ENCODE measurements at regions not wholly inside any gene's neighbourhood (a gene's known extent, or its start where the extent isn't known, plus 50 kb on each side); places are given as distances from the start of the nearest gene placed in this dataset.

DNA sequence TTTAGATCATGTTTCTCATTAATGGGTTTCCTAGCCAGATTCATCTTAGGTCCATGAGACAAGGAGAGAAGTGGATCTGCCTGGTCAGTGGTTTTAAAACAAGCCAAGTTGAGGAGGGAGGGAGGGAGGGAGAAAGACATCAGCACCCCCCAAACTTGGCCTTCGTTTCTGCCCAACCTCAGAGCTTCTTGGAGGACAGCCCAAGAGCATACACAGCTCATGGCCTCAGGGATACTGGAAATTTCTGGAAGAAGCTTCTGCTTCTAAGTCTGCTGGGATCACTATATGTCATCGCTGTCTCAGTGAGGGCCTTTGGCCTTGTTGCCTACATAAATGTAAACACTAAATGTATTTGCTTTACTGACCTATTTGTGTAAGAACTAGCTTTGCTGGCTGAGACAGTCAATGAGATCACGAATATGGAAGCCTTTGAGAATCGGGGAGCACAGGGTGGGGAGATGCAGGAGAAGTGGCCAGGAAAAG lies 375.1 kb downstream of the BUD13 start:
- H2BK15ac ChIP-seq (ENCODE audit: low read length): no peak overlapping the region
- H2BK5ac ChIP-seq (ENCODE audit: low read length): no peak overlapping the region
- no peak overlapping the region for H3K14ac ChIP-seq (ENCODE audit: low read length)
- H3K36me3 ChIP-seq (replicated peaks in 1 of 2; ENCODE audit: control insufficient read depth in 2 of 2, insufficient read depth in 2 of 2, low read length in 2 of 2): no peaks in the 10 kb centered on the region
- no peak overlapping the region for H4K8ac ChIP-seq (ENCODE audit: low read depth, low read length)
- H3K4me2 ChIP-seq (ENCODE audit: insufficient read depth, low read length, poor library complexity, severe bottlenecking): no peak overlapping the region
- no CpG with 5 or more reads among the region's 4 CpGs for WGBS, 2 donors (ENCODE audit: extremely low coverage in 2 of 2, insufficient read length in 2 of 2, insufficient replicate concordance in 1 of 2)
- H2BK12ac ChIP-seq (ENCODE audit: low read length): no peak overlapping the region
- no peak overlapping the region for H3K23ac ChIP-seq (ENCODE audit: low read depth, low read length, poor library complexity)
- H2AK5ac ChIP-seq (ENCODE audit: low read depth, low read length): no peak overlapping the region
- no peak overlapping the region for H4K91ac ChIP-seq (ENCODE audit: low read depth, low read length, poor library complexity)
- DNase-seq (ENCODE audit: low spot score): no peak
- no peak overlapping the region for H2AFZ ChIP-seq (ENCODE audit: low read length)
- H3K4me3 ChIP-seq (ENCODE audit: low read length in 2 of 2): no peak overlapping the region
- H3K9me3 ChIP-seq (replicated peaks in 1 of 2; ENCODE audit: control insufficient read depth in 2 of 2, insufficient read depth in 1 of 2, low read depth in 1 of 2, low read length in 2 of 2): no peaks in the 10 kb centered on the region
- no peak overlapping the region for H3K18ac ChIP-seq (ENCODE audit: low read length)
- no peaks in the 10 kb centered on the region for H3K4me1 ChIP-seq (ENCODE audit: control insufficient read depth in 2 of 2, insufficient read depth in 1 of 2, low read depth in 1 of 2, low read length in 2 of 2)
- no peaks in the 10 kb centered on the region for H3K27me3 ChIP-seq (ENCODE audit: control insufficient read depth in 3 of 3, insufficient read depth in 3 of 3, low read depth in 1 of 3, low read length in 3 of 3)
- no peaks in the 10 kb centered on the region for H3K79me1 ChIP-seq (ENCODE audit: low read depth, low read length)
- no peak overlapping the region for H2BK120ac ChIP-seq (ENCODE audit: low read depth, low read length)
- H3K27ac ChIP-seq (replicated peaks; ENCODE audit: low read length): no peak overlapping the region
- H3K4ac ChIP-seq (ENCODE audit: low read length): no peak overlapping the region
- no peak overlapping the region for H3K9ac ChIP-seq (ENCODE audit: low read depth, low read length, poor library complexity)

DNA sequence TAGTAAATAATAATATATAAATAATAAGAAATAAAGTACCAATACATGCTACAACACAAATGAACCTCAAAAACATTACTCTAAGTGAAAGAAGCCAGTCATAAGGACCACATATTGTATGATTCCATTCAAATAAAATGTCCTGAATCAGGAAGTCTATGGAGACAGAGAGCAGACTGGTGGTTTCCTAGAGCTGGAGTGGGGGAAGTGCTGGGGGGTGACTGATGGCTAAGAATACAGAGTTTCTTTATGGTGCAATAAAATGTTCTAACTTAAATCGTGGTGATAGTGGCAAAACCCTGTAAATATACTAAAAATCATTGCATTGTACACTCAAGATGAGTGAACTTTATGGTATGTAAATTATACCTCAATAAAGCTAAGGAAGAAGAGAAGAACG lies 376.5 kb downstream of the BUD13 start:
- Histone ChIP-seq H3K4ac (ENCODE audit: low read length) (no peak overlapping the region), H3K27me3 (ENCODE audit: control insufficient read depth in 3 of 3, insufficient read depth in 3 of 3, low read depth in 1 of 3, low read length in 3 of 3) (no peaks in the 10 kb centered on the region), H3K36me3 (replicated peaks in 1 of 2; ENCODE audit: control insufficient read depth in 2 of 2, insufficient read depth in 2 of 2, low read length in 2 of 2) (no peaks in the 10 kb centered on the region), H2BK5ac (ENCODE audit: low read length) (no peak overlapping the region), H2BK12ac (ENCODE audit: low read length) (no peak overlapping the region), H4K91ac (ENCODE audit: low read depth, low read length, poor library complexity) (no peak overlapping the region), H4K8ac (ENCODE audit: low read depth, low read length) (no peak overlapping the region), H3K4me3 (ENCODE audit: low read length in 2 of 2) (no peak overlapping the region), H3K4me2 (ENCODE audit: insufficient read depth, low read length, poor library complexity, severe bottlenecking) (no peak overlapping the region), H3K23ac (ENCODE audit: low read depth, low read length, poor library complexity) (no peak overlapping the region), H3K79me1 (ENCODE audit: low read depth, low read length) (no peaks in the 10 kb centered on the region), H3K27ac (replicated peaks; ENCODE audit: low read length) (no peak overlapping the region), H2BK15ac (ENCODE audit: low read length) (no peak overlapping the region), H3K9ac (ENCODE audit: low read depth, low read length, poor library complexity) (no peak overlapping the region), H3K9me3 (replicated peaks in 1 of 2; ENCODE audit: control insufficient read depth in 2 of 2, insufficient read depth in 1 of 2, low read depth in 1 of 2, low read length in 2 of 2) (no peaks in the 10 kb centered on the region), H2BK120ac (ENCODE audit: low read depth, low read length) (no peak overlapping the region), H3K4me1 (ENCODE audit: control insufficient read depth in 2 of 2, insufficient read depth in 1 of 2, low read depth in 1 of 2, low read length in 2 of 2) (no peaks in the 10 kb centered on the region), H3K14ac (ENCODE audit: low read length) (no peak overlapping the region), H2AK5ac (ENCODE audit: low read depth, low read length) (no peak overlapping the region), H3K18ac (ENCODE audit: low read length) (no peak overlapping the region), H2AFZ (ENCODE audit: low read length) (no peak overlapping the region)
- DNase-seq (ENCODE audit: low spot score): no peak
- WGBS, 2 donors (ENCODE audit: extremely low coverage in 2 of 2, insufficient read length in 2 of 2, insufficient replicate concordance in 1 of 2): no CpG with 5 or more reads among the region's 2 CpGs

DNA sequence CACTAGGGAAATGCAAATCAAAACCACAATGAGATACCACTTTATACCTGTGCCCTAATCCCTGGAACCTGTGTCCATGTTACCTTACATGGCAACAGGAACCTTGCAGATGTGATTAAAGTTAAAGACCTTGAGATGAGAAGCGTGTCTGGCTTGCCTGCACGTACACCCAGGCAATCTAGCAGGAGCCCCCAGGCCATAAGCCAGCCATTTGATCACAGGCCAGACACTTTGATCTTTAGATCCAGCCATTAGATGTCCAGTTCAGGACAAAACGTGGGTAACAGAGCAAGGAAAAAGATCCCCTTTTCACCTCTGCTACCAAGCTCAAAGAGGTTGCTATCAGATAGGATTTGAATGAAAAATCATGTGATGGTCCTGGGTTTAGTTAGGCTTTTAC lies 378.8 kb downstream of the BUD13 start:
- Histone ChIP-seq H3K18ac (ENCODE audit: low read length) (no peak overlapping the region), H3K9me3 (replicated peaks in 1 of 2; ENCODE audit: control insufficient read depth in 2 of 2, insufficient read depth in 1 of 2, low read depth in 1 of 2, low read length in 2 of 2) (no peaks in the 10 kb centered on the region), H4K8ac (ENCODE audit: low read depth, low read length) (no peak overlapping the region), H3K9ac (ENCODE audit: low read depth, low read length, poor library complexity) (no peak overlapping the region), H4K91ac (ENCODE audit: low read depth, low read length, poor library complexity) (no peak overlapping the region), H3K27me3 (ENCODE audit: control insufficient read depth in 3 of 3, insufficient read depth in 3 of 3, low read depth in 1 of 3, low read length in 3 of 3) (no peaks in the 10 kb centered on the region), H3K14ac (ENCODE audit: low read length) (no peak overlapping the region), H3K4me2 (ENCODE audit: insufficient read depth, low read length, poor library complexity, severe bottlenecking) (no peak overlapping the region), H2AFZ (ENCODE audit: low read length) (no peak overlapping the region), H2BK15ac (ENCODE audit: low read length) (no peak overlapping the region), H3K23ac (ENCODE audit: low read depth, low read length, poor library complexity) (no peak overlapping the region), H3K79me1 (ENCODE audit: low read depth, low read length) (no peaks in the 10 kb centered on the region), H3K4ac (ENCODE audit: low read length) (no peak overlapping the region), H3K4me3 (ENCODE audit: low read length in 2 of 2) (no peak overlapping the region), H2BK120ac (ENCODE audit: low read depth, low read length) (no peak overlapping the region), H3K27ac (replicated peaks; ENCODE audit: low read length) (no peak overlapping the region), H3K36me3 (replicated peaks in 1 of 2; ENCODE audit: control insufficient read depth in 2 of 2, insufficient read depth in 2 of 2, low read length in 2 of 2) (no peaks in the 10 kb centered on the region), H3K4me1 (ENCODE audit: control insufficient read depth in 2 of 2, insufficient read depth in 1 of 2, low read depth in 1 of 2, low read length in 2 of 2) (no peaks in the 10 kb centered on the region), H2AK5ac (ENCODE audit: low read depth, low read length) (no peak overlapping the region), H2BK12ac (ENCODE audit: low read length) (no peak overlapping the region), H2BK5ac (ENCODE audit: low read length) (no peak overlapping the region)
- WGBS, 2 donors (ENCODE audit: extremely low coverage in 2 of 2, insufficient read length in 2 of 2, insufficient replicate concordance in 1 of 2): no CpG with 5 or more reads among the region's 3 CpGs
- DNase-seq (ENCODE audit: low spot score): no peak

DNA sequence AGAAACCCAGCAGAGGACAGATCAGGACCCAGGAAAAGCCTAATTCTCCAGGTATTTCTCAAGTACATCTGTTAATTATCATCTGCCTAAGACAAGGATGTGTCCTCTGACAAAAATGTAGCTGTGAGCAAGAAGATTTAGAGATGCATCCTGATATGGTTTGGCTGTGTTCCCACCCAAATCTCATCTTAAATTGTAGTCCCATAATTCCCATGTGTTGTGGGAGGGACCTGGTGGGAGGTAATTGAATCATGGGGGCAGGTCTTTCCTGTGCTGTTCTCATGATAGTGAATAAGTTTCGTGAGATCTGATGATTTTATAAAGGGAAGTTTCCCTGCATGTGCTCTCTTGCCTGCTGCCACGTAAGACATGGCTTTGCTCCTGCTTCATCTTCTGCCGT lies 381.8 kb downstream of the BUD13 start:
- H3K4me2 ChIP-seq (ENCODE audit: insufficient read depth, low read length, poor library complexity, severe bottlenecking): no peak overlapping the region
- no peak overlapping the region for H2BK120ac ChIP-seq (ENCODE audit: low read depth, low read length)
- H3K36me3 ChIP-seq (replicated peaks in 1 of 2; ENCODE audit: control insufficient read depth in 2 of 2, insufficient read depth in 2 of 2, low read length in 2 of 2): no peaks in the 10 kb centered on the region
- DNase-seq (ENCODE audit: low spot score): no peak
- H3K18ac ChIP-seq (ENCODE audit: low read length): no peak overlapping the region
- no peak overlapping the region for H3K27ac ChIP-seq (replicated peaks; ENCODE audit: low read length)
- no peak overlapping the region for H2BK12ac ChIP-seq (ENCODE audit: low read length)
- H3K23ac ChIP-seq (ENCODE audit: low read depth, low read length, poor library complexity): no peak overlapping the region
- no peak overlapping the region for H3K9ac ChIP-seq (ENCODE audit: low read depth, low read length, poor library complexity)
- H3K14ac ChIP-seq (ENCODE audit: low read length): no peak overlapping the region
- H2BK15ac ChIP-seq (ENCODE audit: low read length): no peak overlapping the region
- no peak overlapping the region for H2AK5ac ChIP-seq (ENCODE audit: low read depth, low read length)
- H3K27me3 ChIP-seq (ENCODE audit: control insufficient read depth in 3 of 3, insufficient read depth in 3 of 3, low read depth in 1 of 3, low read length in 3 of 3): no peaks in the 10 kb centered on the region
- no peaks in the 10 kb centered on the region for H3K79me1 ChIP-seq (ENCODE audit: low read depth, low read length)
- no peak overlapping the region for H4K91ac ChIP-seq (ENCODE audit: low read depth, low read length, poor library complexity)
- no peak overlapping the region for H3K4ac ChIP-seq (ENCODE audit: low read length)
- H2AFZ ChIP-seq (ENCODE audit: low read length): no peak overlapping the region
- H4K8ac ChIP-seq (ENCODE audit: low read depth, low read length): no peak overlapping the region
- H3K4me1 ChIP-seq (ENCODE audit: control insufficient read depth in 2 of 2, insufficient read depth in 1 of 2, low read depth in 1 of 2, low read length in 2 of 2): no peaks in the 10 kb centered on the region
- no peaks in the 10 kb centered on the region for H3K9me3 ChIP-seq (replicated peaks in 1 of 2; ENCODE audit: control insufficient read depth in 2 of 2, insufficient read depth in 1 of 2, low read depth in 1 of 2, low read length in 2 of 2)
- H3K4me3 ChIP-seq (ENCODE audit: low read length in 2 of 2): no peak overlapping the region
- no peak overlapping the region for H2BK5ac ChIP-seq (ENCODE audit: low read length)
- no CpG with 5 or more reads among the region's 3 CpGs for WGBS, 2 donors (ENCODE audit: extremely low coverage in 2 of 2, insufficient read length in 2 of 2, insufficient replicate concordance in 1 of 2)

Measured in neuronal stem cell (in vitro differentiated cells).